H9 (cell line): ENCODE measurements at regions not wholly inside any gene's neighbourhood (a gene's known extent, or its start where the extent isn't known, plus 50 kb on each side); places are given as distances from the start of the nearest gene placed in this dataset.

Experiments used
- DNase-seq: peaks from one replicate; pipeline ENCODE4 v3.0.0-alpha.2; 2017
- H2AFZ ChIP-seq: one replicate; pipeline ENCODE4 v1.6.1; 2013; ENCODE audit warnings: mild to moderate bottlenecking, low read length, control low read depth, moderate library complexity
- H2AK5ac ChIP-seq: 2 replicates; pipeline ENCODE4 v1.6.1; 2013; ENCODE audit warnings: low read length, control low read depth, mixed read lengths; ENCODE audit not compliant: insufficient read length
- H2BK120ac ChIP-seq: one replicate; pipeline ENCODE4 v1.6.1; 2013; ENCODE audit warnings: low read depth, mild to moderate bottlenecking, low read length, control low read depth, inconsistent platforms; ENCODE audit not compliant: poor library complexity, severe bottlenecking
- H2BK12ac ChIP-seq: 2 replicates; pipeline ENCODE4 v1.6.1; 2013; ENCODE audit warnings: low read length, control low read depth, mixed read lengths, low read depth; ENCODE audit not compliant: insufficient read length
- H2BK15ac ChIP-seq: 2 replicates; pipeline ENCODE4 v1.6.1; 2013; ENCODE audit warnings: low read depth, low read length, control low read depth
- H2BK20ac ChIP-seq: one replicate; pipeline ENCODE4 v1.6.1; 2013; ENCODE audit warnings: low read depth, mild to moderate bottlenecking, low read length, control low read depth, inconsistent platforms; ENCODE audit not compliant: poor library complexity, severe bottlenecking
- H2BK5ac ChIP-seq: 2 replicates; pipeline ENCODE4 v1.6.1; 2013; ENCODE audit warnings: low read length, control low read depth, mixed read lengths; ENCODE audit not compliant: insufficient read length
- H3K14ac ChIP-seq: 2 replicates; pipeline ENCODE4 v1.6.1; 2013; ENCODE audit warnings: low read length, control low read depth; ENCODE audit not compliant: insufficient read depth
- H3K18ac ChIP-seq: 2 replicates; pipeline ENCODE4 v1.6.1; 2013; ENCODE audit warnings: low read depth, mild to moderate bottlenecking, mixed read lengths, low read length, control low read depth; ENCODE audit not compliant: insufficient read length
- H3K23ac ChIP-seq: 2 replicates; pipeline ENCODE4 v1.6.1; 2013; ENCODE audit warnings: low read length, control low read depth, mixed read lengths, low read depth; ENCODE audit not compliant: insufficient read length
- H3K23me2 ChIP-seq: 2 replicates; pipeline ENCODE4 v1.6.1; 2013; ENCODE audit warnings: low read depth, mild to moderate bottlenecking, mixed read lengths, low read length, control low read depth; ENCODE audit not compliant: insufficient read length, poor library complexity, severe bottlenecking
- H3K27ac ChIP-seq: 2 replicates; pipeline ENCODE4 v1.5.1; 2013; ENCODE audit warnings: low read length, control low read depth, mixed read lengths, low read depth; ENCODE audit not compliant: insufficient read length
- H3K27me3 ChIP-seq: 2 replicates; pipeline ENCODE4 v1.6.1; 2013; ENCODE audit warnings: low read length, control low read depth, inconsistent platforms; ENCODE audit not compliant: insufficient read depth
- H3K4ac ChIP-seq: 2 replicates; pipeline ENCODE4 v1.6.1; 2013; ENCODE audit warnings: low read depth, mild to moderate bottlenecking, control low read depth, inconsistent platforms, low read length, moderate library complexity
- H3K4me1 ChIP-seq: 2 replicates; pipeline ENCODE4 v1.6.1; 2013; ENCODE audit warnings: low read length, control low read depth, inconsistent platforms; ENCODE audit not compliant: insufficient read depth
- H3K4me2 ChIP-seq: 2 replicates; pipeline ENCODE4 v1.6.1; 2013; ENCODE audit warnings: low read length, control low read depth, mixed read lengths; ENCODE audit not compliant: insufficient read length, insufficient read depth
- H3K56ac ChIP-seq: 2 replicates; pipeline ENCODE4 v1.6.1; 2013; ENCODE audit warnings: low read depth, mild to moderate bottlenecking, mixed read lengths, low read length, control low read depth; ENCODE audit not compliant: insufficient read length
- H3K79me1 ChIP-seq: 2 replicates; pipeline ENCODE4 v1.6.1; 2013; ENCODE audit warnings: low read depth, mild to moderate bottlenecking, moderate library complexity, low read length, control low read depth, inconsistent platforms; ENCODE audit not compliant: insufficient read depth, poor library complexity, severe bottlenecking
- H3K79me2 ChIP-seq: 2 replicates; pipeline ENCODE4 v1.6.1; 2013; ENCODE audit warnings: low read length, control low read depth, inconsistent platforms; ENCODE audit not compliant: insufficient read depth
- H3K9ac ChIP-seq: 2 replicates; pipeline ENCODE4 v1.6.1; 2013; ENCODE audit warnings: low read length, control low read depth, mixed read lengths; ENCODE audit not compliant: insufficient read length; ENCODE audit errors: extremely low read depth
- H3K9me3 ChIP-seq: one replicate; pipeline ENCODE4 v1.6.1; 2013; ENCODE audit warnings: low read depth, low read length, inconsistent platforms; ENCODE audit not compliant: control insufficient read depth
- H3T11ph ChIP-seq: one replicate; pipeline ENCODE4 v1.6.1; 2013; ENCODE audit warnings: mild to moderate bottlenecking, low read length, control low read depth, inconsistent platforms
- H4K20me1 ChIP-seq: one replicate; pipeline ENCODE4 v1.6.1; 2013; ENCODE audit not compliant: control insufficient read depth, insufficient read length, insufficient read depth
- H4K5ac ChIP-seq: 2 replicates; pipeline ENCODE4 v1.6.1; 2013; ENCODE audit warnings: low read depth, mild to moderate bottlenecking, mixed read lengths, low read length, control low read depth; ENCODE audit not compliant: insufficient read length
- H4K8ac ChIP-seq: replicated peaks from 2 replicates; pipeline ENCODE4 v1.6.1; 2013; ENCODE audit warnings: low read length, control low read depth, mixed read lengths, low read depth; ENCODE audit not compliant: insufficient read length
- H4K91ac ChIP-seq: 2 replicates; pipeline ENCODE4 v1.6.1; 2013; ENCODE audit warnings: low read depth, mild to moderate bottlenecking, moderate library complexity, mixed read lengths, low read length, control low read depth; ENCODE audit not compliant: insufficient read length
- H3K27ac Mint-ChIP-seq, 3 experiments: 2 replicates in 2 of 3; 3 replicates in 1 of 3; pipeline ENCODE4 v1.8.0; 2020 to 2021; ENCODE audit warnings: mixed read lengths in 3 of 3, mild to moderate bottlenecking in 1 of 3, moderate library complexity in 1 of 3
- H3K27me3 Mint-ChIP-seq: 2 replicates; pipeline ENCODE4 v1.8.0; 2021; ENCODE audit warnings: low read depth, mild to moderate bottlenecking, moderate library complexity, mixed read lengths
- H3K36me3 Mint-ChIP-seq, 3 experiments: 2 replicates in 2 of 3; 3 replicates in 1 of 3; pipeline ENCODE4 v1.8.0; 2020 to 2021; ENCODE audit warnings: low read depth in 3 of 3, mixed read lengths in 3 of 3; ENCODE audit not compliant: insufficient read depth in 1 of 3
- H3K4me1 Mint-ChIP-seq, 2 experiments: 2 replicates each; pipeline ENCODE4 v1.8.0; 2020; ENCODE audit warnings: mixed read lengths in 2 of 2
- H3K4me3 Mint-ChIP-seq, 2 experiments: 2 replicates in 1 of 2; 3 replicates in 1 of 2; pipeline ENCODE4 v1.8.0; 2020 to 2021; ENCODE audit warnings: mild to moderate bottlenecking in 2 of 2, mixed read lengths in 2 of 2, moderate library complexity in 1 of 2
- H3K9me3 Mint-ChIP-seq, 2 experiments: 2 replicates in 1 of 2; 3 replicates in 1 of 2; pipeline ENCODE4 v1.8.0; 2020; ENCODE audit warnings: mild to moderate bottlenecking in 2 of 2, mixed read lengths in 2 of 2, moderate library complexity in 1 of 2
- WGBS: extraction: QIAGEN DNeasy Blood & Tissue Kit; methylation state at CpG from one replicate; pipeline ENCODE4 v1.1.7; 2013; ENCODE audit warnings: missing lambda C conversion rate, low lambda C conversion rate, mixed read lengths; ENCODE audit not compliant: insufficient read length; ENCODE audit errors: extremely low coverage; 5-methylcytosine and 5-hydroxymethylcytosine counted together
- TF ChIP-seq, protein P1 (sequence below): fragments of 200-600 bp; sonication (generic); conservative IDR thresholded peaks from 3 replicates; pipeline ENCODE4 v1.8.0; 2021; ENCODE audit warnings: antibody characterized with exemption, mild to moderate bottlenecking

- no peak overlapping the region for H2BK120ac ChIP-seq
- H3K4me2 ChIP-seq: no peak overlapping the region
- no CpG with 5 or more reads among the region's 1 CpG for WGBS
- no peak overlapping the region for H3K56ac ChIP-seq
- H2BK12ac ChIP-seq: no peak overlapping the region
- H3K18ac ChIP-seq: no peak overlapping the region
- H4K8ac ChIP-seq: no peak overlapping the region
- no peak overlapping the region for H3K27ac ChIP-seq
- H2AK5ac ChIP-seq: no peak overlapping the region
- no peak overlapping the region for H3K9ac ChIP-seq
- no peak overlapping the region for H4K91ac ChIP-seq
- no peak overlapping the region for H3K14ac ChIP-seq
- no peak overlapping the region for H2AFZ ChIP-seq
- no peak overlapping the region for H3K4ac ChIP-seq
- Mint-ChIP-seq H3K27me3 (no peaks in the 10 kb centered on the region), H3K4me3 (no peak overlapping the region), H3K27ac (peak overlapping the region in 1 of 3 experiments; percentile 4; a peak in 1 of 7 replicates), H3K4me1 (peaks cover 28 to 42% of the 10 kb centered on the region in 2 experiments), H3K36me3 (peaks cover 15 to 18% (median 17%) of the 10 kb centered on the region in 3 experiments), H3K9me3 (peaks cover 19 to 24% of the 10 kb centered on the region in 2 experiments)
- peaks cover 18% of the 10 kb centered on the region for H3K9me3 ChIP-seq
- H3K4me1 ChIP-seq: peaks cover 3% of the 10 kb centered on the region; the same call in 1 of the 2 replicates
- H3K79me1 ChIP-seq: no peaks in the 10 kb centered on the region
- no peaks in the 10 kb centered on the region for H3K27me3 ChIP-seq
- H4K5ac ChIP-seq: no peak overlapping the region
- H3K23me2 ChIP-seq: peaks cover 2% of the 10 kb centered on the region
- TF ChIP-seq, protein P1, sequence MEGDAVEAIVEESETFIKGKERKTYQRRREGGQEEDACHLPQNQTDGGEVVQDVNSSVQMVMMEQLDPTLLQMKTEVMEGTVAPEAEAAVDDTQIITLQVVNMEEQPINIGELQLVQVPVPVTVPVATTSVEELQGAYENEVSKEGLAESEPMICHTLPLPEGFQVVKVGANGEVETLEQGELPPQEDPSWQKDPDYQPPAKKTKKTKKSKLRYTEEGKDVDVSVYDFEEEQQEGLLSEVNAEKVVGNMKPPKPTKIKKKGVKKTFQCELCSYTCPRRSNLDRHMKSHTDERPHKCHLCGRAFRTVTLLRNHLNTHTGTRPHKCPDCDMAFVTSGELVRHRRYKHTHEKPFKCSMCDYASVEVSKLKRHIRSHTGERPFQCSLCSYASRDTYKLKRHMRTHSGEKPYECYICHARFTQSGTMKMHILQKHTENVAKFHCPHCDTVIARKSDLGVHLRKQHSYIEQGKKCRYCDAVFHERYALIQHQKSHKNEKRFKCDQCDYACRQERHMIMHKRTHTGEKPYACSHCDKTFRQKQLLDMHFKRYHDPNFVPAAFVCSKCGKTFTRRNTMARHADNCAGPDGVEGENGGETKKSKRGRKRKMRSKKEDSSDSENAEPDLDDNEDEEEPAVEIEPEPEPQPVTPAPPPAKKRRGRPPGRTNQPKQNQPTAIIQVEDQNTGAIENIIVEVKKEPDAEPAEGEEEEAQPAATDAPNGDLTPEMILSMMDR: no peak
- H3T11ph ChIP-seq: peak overlapping the region; percentile 8
- H2BK5ac ChIP-seq: no peak overlapping the region
- DNase-seq: no peak
- no peak overlapping the region for H3K23ac ChIP-seq
- H2BK15ac ChIP-seq: no peak overlapping the region
- no peak overlapping the region for H2BK20ac ChIP-seq
- H4K20me1 ChIP-seq: no peaks in the 10 kb centered on the region
- no peaks in the 10 kb centered on the region for H3K79me2 ChIP-seq
Observed at GRCh38 chr2:200137691-200138090, 168.8 kb upstream of the SPATS2L start.
